ENCODE measurements at regions not wholly inside any gene's neighbourhood (a gene's known extent, or its start where the extent isn't known, plus 50 kb on each side); places are given as distances from the start of the nearest gene placed in this dataset.
"Not testable (repeated sequence)": the region's sequence is repeated elsewhere in the genome, so short reads cannot be mapped to it uniquely, and the experiment has no call there.

- DNase-seq, result no peak
Measured at GRCh38 chr17:77087650-77088454, 52.9 kb upstream of the SEC14L1 start.

GRCh38 chr17:77088455-77089123 is 52.2 kb upstream of the SEC14L1 start:
- DNase-seq, result peak; percentile 66 to 94 (median 78)

GRCh38 chr17:77089124-77089490 is 51.7 kb upstream of the SEC14L1 start:
- no peak for DNase-seq

- DNase-seq, result not testable (repeated sequence)
Measured at GRCh38 chr17:77089949-77090348, 50.8 kb upstream of the SEC14L1 start.

GRCh38 chr17:77090476-77090875 is 50.3 kb upstream of the SEC14L1 start:
- DNase-seq, result no peak

All from T-helper 1 cell (primary cell).